Astrocyte of the spinal cord (primary cell): ENCODE measurements at regions not wholly inside any gene's neighbourhood (a gene's known extent, or its start where the extent isn't known, plus 50 kb on each side); places are given as distances from the start of the nearest gene placed in this dataset.
"Not testable (repeated sequence)": the region's sequence is repeated elsewhere in the genome, so short reads cannot be mapped to it uniquely, and the experiment has no call there.

Experiments used
- DNase-seq: peaks from one replicate; pipeline ENCODE4 v3.0.0; 2011; ENCODE audit warnings: low read depth, low spot score
- H3K4me3 ChIP-seq: 2 replicates; pipeline ENCODE4 v1.5.1; 2011; ENCODE audit warnings: low read depth, mild to moderate bottlenecking, low read length, moderate library complexity
- CTCF ChIP-seq: IDR thresholded peaks from 2 replicates; pipeline ENCODE4 v1.5.1; 2012; ENCODE audit warnings: low read depth, mild to moderate bottlenecking, low read length, inconsistent platforms
- in situ Hi-C: cut with HindIII; loops from 2 replicates; pipeline ENCODE4 v1.10.0; 2017; ENCODE audit warnings: low sequenced_read_pairs

DNA sequence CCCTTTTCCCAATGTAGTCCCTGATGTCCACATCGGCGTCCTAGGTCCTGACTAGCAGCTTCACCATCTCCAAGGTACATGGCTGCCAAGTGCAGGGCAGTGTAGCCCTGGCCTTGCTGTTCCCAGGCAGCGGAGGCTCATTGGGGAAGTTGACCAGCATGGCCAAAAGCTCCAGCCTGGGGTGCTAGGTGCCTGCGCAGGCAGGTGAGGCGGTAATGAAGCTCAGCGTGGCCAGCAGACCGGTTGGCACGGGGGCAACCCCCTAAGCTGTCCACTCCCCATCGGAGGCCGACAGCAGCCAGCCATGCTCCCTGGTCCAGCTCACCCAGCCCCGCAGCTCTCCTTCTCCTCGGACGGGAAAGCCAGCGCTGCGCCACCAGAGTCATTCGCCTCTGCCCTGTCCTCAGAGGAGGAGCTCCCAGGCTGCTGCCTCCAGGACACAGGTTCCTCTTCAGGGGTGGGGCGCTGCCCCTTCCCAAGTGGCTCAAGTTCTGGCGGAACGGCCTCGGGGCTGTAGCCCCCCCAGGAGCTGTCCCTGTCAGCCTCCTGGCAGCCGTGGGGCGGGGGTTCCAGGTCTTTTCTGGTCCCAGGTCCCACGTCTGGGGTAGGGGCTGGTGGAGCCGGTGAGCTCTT, 1218.2 kb downstream of the FOXD4L5 start:
- no peak for TF ChIP-seq CTCF
- no peak overlapping the region for H3K4me3 ChIP-seq
- DNase-seq, result no peak
- in situ Hi-C loops, result no loop called here

DNA sequence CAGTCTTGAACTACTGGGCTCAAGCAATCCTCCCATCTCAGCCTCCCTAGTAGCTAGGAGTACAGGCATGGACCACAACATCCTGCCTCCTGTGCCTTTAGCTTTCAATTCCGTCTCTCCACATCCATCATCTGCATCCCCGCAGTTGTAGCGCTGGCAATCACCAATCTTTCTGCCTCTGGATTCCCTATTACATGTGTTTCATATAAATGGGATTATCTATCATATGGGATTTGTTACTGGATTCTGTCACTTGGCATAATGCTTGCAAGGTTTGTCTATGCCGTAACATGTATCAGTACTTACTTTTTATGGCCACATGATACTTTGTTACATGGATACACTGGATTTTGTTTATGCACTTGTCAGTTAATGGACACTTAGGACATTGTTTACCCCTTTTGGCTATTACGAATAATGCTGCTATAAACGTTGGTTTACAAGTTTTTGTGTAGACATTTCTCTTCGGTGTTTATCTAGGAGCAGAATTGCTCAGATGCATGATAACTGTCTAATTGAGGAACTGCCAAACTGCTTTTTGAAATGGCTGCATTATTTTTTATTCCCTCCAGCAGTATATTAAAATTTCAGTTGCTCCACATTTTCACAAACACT, 1223.9 kb downstream of the FOXD4L5 start:
- no peak for TF ChIP-seq CTCF
- no peak for DNase-seq
- in situ Hi-C loops, result no loop called here
- no peak overlapping the region for H3K4me3 ChIP-seq

DNA sequence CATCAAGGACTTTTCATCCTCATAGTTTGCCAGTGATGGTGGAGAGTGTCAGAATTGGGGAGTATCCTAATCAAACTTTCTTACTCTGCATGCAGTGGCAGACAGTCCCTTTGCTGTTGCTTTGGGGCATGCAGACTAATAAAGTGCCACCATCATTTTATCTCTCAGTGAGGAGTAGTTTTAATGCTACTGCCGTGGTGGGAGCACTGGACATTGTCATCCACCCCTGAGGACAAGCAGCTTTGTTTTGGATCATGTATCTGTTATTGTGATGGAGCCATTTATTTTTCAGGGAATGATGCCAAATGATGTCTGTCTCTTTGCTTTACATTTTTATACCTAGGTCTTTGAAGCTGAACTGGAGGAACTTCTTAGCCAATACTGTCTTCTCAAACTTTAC, 1226.9 kb downstream of the FOXD4L5 start:
- DNase-seq, in situ Hi-C loops, H3K4me3 ChIP-seq: not testable (repeated sequence)

DNA sequence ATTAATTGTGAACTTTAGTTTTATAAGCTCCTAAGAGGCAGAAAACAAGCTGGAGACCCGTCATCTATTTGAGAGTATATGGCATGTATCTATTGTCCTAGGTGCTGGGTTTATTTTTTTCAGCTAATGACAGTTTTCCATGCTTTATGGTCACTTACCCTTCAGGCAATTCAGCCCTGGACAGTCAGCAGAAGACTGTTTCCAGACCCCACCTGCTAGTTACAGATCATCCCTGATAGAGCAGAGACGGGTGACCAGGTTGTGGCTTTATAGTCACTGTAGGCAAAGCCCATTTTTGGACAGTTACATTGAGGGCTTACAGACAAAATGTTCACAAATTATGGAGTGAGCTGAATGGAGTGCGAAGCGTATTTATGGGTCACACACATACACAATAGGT, 1227.5 kb downstream of the FOXD4L5 start:
- in situ Hi-C loops, result no loop called here
- no peak for TF ChIP-seq CTCF
- no peak overlapping the region for H3K4me3 ChIP-seq
- no peak for DNase-seq

DNA sequence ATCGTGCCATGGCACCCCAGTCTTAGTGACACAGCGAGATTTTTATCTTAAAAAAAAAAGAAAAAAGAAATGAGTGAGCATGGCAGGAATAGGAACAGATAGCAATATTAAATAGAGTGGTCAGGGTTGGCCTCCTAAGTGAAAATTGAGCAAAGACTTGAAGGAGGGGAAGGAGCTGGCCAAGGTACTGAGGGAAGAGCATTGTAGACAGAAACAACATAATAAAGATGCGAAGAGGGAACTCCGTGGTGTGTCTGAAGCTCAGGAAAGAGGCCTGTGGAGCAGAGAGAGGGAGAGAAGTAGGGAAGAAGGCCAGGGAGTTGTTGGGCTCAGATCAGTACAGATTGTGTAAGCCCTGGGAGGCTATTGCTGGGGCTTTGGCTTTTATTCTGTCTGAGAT, 1256.1 kb downstream of the FOXD4L5 start:
- DNase-seq, in situ Hi-C loops, H3K4me3 ChIP-seq: not testable (repeated sequence)

GRCh38 chr9:64020696-64021491, 1264.1 kb downstream of the FOXD4L5 start:
- in situ Hi-C loops, DNase-seq: not testable (repeated sequence)

GRCh38 chr9:64017666-64018065, 1267.3 kb downstream of the FOXD4L5 start:
- H3K4me3 ChIP-seq, DNase-seq, in situ Hi-C loops: not testable (repeated sequence)

More at GRCh38 chr9:64020696-64021491, 1264.1 kb downstream of the FOXD4L5 start:
- not testable (repeated sequence) for H3K4me3 ChIP-seq

- DNase-seq, in situ Hi-C loops: not testable (repeated sequence)
- peak overlapping the region; percentile 22 for H3K4me3 ChIP-seq
These were observed 1268.1 kb downstream of the FOXD4L5 start for GRCh38 chr9:64016845-64017406.

- H3K4me3 ChIP-seq, result peak overlapping the region; percentile 29
- DNase-seq, in situ Hi-C loops: not testable (repeated sequence)
These were observed 1268.8 kb downstream of the FOXD4L5 start for GRCh38 chr9:64016246-64016645.
